Middle frontal gyrus (tissue), 1 donor: ENCODE measurements at regions not wholly inside any gene's neighbourhood (a gene's known extent, or its start where the extent isn't known, plus 50 kb on each side); places are given as distances from the start of the nearest gene placed in this dataset.
"Not testable (repeated sequence)": the region's sequence is repeated elsewhere in the genome, so short reads cannot be mapped to it uniquely, and the experiment has no call there.

ENCODE experiments used
- DNase-seq: peaks from one replicate; pipeline ENCODE4 v3.0.0-alpha.2; 2015; ENCODE audit warnings: low spot score; ENCODE audit errors: extremely low spot score

- no peak for DNase-seq
Observed at GRCh38 chr18:67771271-67771670, 254.8 kb upstream of the DSEL start.

- no peak for DNase-seq
Observed at GRCh38 chr18:67770520-67770919, 254.0 kb upstream of the DSEL start.

GRCh38 chr18:67766930-67767329, 250.4 kb upstream of the DSEL start:
- DNase-seq, result no peak

GRCh38 chr18:67752211-67752610, 235.7 kb upstream of the DSEL start:
- not testable (repeated sequence) for DNase-seq

GRCh38 chr18:67742954-67743353, 226.4 kb upstream of the DSEL start:
- no peak for DNase-seq

GRCh38 chr18:67742525-67742924, 226.0 kb upstream of the DSEL start:
- DNase-seq, result no peak

GRCh38 chr18:67735506-67735905, 219.0 kb upstream of the DSEL start:
- DNase-seq, result no peak

GRCh38 chr18:67733088-67733487, 216.6 kb upstream of the DSEL start:
- DNase-seq, result no peak

- no peak for DNase-seq
Observed at GRCh38 chr18:67731851-67732250, 215.3 kb upstream of the DSEL start.

- DNase-seq, result no peak
Observed at GRCh38 chr18:67730886-67731285, 214.4 kb upstream of the DSEL start.

GRCh38 chr18:67728364-67728763, 211.8 kb upstream of the DSEL start:
- no peak for DNase-seq

GRCh38 chr18:67726882-67727281, 210.4 kb upstream of the DSEL start:
- no peak for DNase-seq

- no peak for DNase-seq
Observed at GRCh38 chr18:67717800-67718199, 201.3 kb upstream of the DSEL start.

GRCh38 chr18:67715567-67715966, 199.0 kb upstream of the DSEL start:
- no peak for DNase-seq

- DNase-seq, result no peak
Observed at GRCh38 chr18:67710639-67711038, 194.1 kb upstream of the DSEL start.

GRCh38 chr18:67705748-67706147, 189.2 kb upstream of the DSEL start:
- no peak for DNase-seq

- no peak for DNase-seq
Observed at GRCh38 chr18:67695684-67696083, 179.2 kb upstream of the DSEL start.

GRCh38 chr18:67694787-67695186, 178.3 kb upstream of the DSEL start:
- no peak for DNase-seq

- no peak for DNase-seq
Observed at GRCh38 chr18:67692811-67693210, 176.3 kb upstream of the DSEL start.

GRCh38 chr18:67682516-67682915, 166.0 kb upstream of the DSEL start:
- no peak for DNase-seq

- DNase-seq, result no peak
Observed at GRCh38 chr18:67677489-67677888, 161.0 kb upstream of the DSEL start.

GRCh38 chr18:67672716-67673115, 156.2 kb upstream of the DSEL start:
- DNase-seq, result no peak

- no peak for DNase-seq
Observed at GRCh38 chr18:67672155-67672554, 155.6 kb upstream of the DSEL start.

- DNase-seq, result no peak
Observed at GRCh38 chr18:67670024-67670543, 153.6 kb upstream of the DSEL start.
